ENCODE measurements at regions not wholly inside any gene's neighbourhood (a gene's known extent, or its start where the extent isn't known, plus 50 kb on each side); places are given as distances from the start of the nearest gene placed in this dataset.

DNA sequence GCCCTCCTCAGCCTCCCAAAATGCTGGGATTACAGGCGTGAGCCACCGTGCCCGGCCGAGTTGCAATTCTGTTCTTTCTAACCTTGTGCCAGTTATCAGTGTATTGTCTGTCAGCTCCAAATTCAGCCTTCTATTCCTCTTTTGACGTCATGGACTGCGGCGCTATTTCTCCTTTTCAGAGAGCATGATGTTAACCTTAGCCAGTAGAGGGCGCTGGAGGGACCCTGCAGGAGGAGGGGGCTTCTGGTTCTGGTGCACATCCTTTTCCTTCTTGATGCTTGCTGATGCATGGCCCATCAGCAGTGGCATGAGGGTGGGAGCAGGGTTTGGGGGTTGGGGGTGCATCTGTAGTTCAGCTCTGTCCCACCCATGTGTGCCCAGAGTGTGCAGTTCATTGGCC lies 179.3 kb upstream of the RMST start:
- TF ChIP-seq, protein P1, sequence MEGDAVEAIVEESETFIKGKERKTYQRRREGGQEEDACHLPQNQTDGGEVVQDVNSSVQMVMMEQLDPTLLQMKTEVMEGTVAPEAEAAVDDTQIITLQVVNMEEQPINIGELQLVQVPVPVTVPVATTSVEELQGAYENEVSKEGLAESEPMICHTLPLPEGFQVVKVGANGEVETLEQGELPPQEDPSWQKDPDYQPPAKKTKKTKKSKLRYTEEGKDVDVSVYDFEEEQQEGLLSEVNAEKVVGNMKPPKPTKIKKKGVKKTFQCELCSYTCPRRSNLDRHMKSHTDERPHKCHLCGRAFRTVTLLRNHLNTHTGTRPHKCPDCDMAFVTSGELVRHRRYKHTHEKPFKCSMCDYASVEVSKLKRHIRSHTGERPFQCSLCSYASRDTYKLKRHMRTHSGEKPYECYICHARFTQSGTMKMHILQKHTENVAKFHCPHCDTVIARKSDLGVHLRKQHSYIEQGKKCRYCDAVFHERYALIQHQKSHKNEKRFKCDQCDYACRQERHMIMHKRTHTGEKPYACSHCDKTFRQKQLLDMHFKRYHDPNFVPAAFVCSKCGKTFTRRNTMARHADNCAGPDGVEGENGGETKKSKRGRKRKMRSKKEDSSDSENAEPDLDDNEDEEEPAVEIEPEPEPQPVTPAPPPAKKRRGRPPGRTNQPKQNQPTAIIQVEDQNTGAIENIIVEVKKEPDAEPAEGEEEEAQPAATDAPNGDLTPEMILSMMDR (IDR thresholded peaks at IDR 0.05) = no peak
- no peak for TF ChIP-seq POLR2A (IDR thresholded peaks at IDR 0.05)

Data from esophagus squamous epithelium (tissue), 4 donors.